ENCODE measurements at regions not wholly inside any gene's neighbourhood (a gene's known extent, or its start where the extent isn't known, plus 50 kb on each side); places are given as distances from the start of the nearest gene placed in this dataset.
"Not testable (repeated sequence)": the region's sequence is repeated elsewhere in the genome, so short reads cannot be mapped to it uniquely, and the experiment has no call there.

GRCh38 chr10:30207485-30208052 lies 141.5 kb downstream of the MTPAP start:
- peak in 1 of 2 donors; percentile 21 for DNase-seq (ENCODE audit: low read depth in 2 of 2)
- no peak for TF ChIP-seq CTCF (IDR thresholded peaks at IDR 0.05; ENCODE audit: low read depth, low read length)
- no peak overlapping the region for H3K4me3 ChIP-seq (replicated peaks in 1 of 2; ENCODE audit: low read depth in 2 of 2, low read length in 2 of 2)

DNA sequence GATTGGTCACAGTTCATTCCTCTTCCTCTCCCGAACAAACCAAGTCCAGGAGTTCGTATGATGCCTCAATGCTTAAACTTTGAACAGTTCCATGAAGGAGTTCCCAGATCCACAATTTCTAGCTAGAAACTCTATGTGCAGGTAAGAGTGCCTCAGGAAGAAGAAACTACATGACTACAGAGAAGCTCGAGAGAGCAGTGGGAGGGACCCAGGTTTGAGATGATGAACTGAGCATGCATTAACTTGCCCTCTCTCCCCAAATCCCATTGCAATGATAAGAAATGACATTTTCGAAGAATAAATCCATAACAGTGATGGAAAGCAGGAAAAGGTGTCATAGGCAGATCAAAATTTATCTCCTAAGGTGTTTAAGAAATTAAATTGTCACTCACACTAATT lies 140.6 kb upstream of the JCAD start:
- H3K4me3 ChIP-seq (replicated peaks in 1 of 2; ENCODE audit: low read depth in 2 of 2, low read length in 2 of 2): no peak overlapping the region
- no peak for TF ChIP-seq CTCF (IDR thresholded peaks at IDR 0.05; ENCODE audit: low read depth, low read length)
- DNase-seq (ENCODE audit: low read depth in 2 of 2): no peak

- TF ChIP-seq CTCF (IDR thresholded peaks at IDR 0.05; ENCODE audit: low read depth, low read length): no peak
- no peak for DNase-seq (ENCODE audit: low read depth in 2 of 2)
- H3K4me3 ChIP-seq (replicated peaks in 1 of 2; ENCODE audit: low read depth in 2 of 2, low read length in 2 of 2): no peak overlapping the region
These were observed 140.1 kb upstream of the JCAD start for GRCh38 chr10:30199376-30200016.

- DNase-seq (ENCODE audit: low read depth in 2 of 2): no peak
- TF ChIP-seq CTCF (IDR thresholded peaks at IDR 0.05; ENCODE audit: low read depth, low read length): no peak
- no peak overlapping the region for H3K4me3 ChIP-seq (replicated peaks in 1 of 2; ENCODE audit: low read depth in 2 of 2, low read length in 2 of 2)
These were observed 137.8 kb upstream of the JCAD start for GRCh38 chr10:30197186-30197585.

DNA sequence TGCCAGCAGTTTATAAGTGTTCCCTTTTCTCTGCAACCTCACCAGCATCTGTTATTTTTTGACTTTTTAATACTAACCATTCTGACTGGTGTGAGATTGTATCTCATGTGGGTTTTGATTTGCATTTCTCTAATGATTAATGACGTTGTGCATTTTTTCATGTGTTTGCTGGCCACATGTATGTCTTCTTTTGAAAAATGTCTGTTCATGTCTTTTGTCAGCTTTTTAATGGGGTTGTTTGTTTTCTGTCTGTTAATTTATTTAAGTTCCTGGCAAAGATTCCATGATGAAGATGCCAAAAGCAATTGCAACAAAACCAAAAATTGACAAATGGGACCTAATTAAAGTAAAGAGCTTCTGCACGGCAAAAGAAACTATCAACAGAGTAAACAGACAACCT lies 137.2 kb upstream of the JCAD start:
- not testable (repeated sequence) for DNase-seq (ENCODE audit: low read depth in 2 of 2)

DNA sequence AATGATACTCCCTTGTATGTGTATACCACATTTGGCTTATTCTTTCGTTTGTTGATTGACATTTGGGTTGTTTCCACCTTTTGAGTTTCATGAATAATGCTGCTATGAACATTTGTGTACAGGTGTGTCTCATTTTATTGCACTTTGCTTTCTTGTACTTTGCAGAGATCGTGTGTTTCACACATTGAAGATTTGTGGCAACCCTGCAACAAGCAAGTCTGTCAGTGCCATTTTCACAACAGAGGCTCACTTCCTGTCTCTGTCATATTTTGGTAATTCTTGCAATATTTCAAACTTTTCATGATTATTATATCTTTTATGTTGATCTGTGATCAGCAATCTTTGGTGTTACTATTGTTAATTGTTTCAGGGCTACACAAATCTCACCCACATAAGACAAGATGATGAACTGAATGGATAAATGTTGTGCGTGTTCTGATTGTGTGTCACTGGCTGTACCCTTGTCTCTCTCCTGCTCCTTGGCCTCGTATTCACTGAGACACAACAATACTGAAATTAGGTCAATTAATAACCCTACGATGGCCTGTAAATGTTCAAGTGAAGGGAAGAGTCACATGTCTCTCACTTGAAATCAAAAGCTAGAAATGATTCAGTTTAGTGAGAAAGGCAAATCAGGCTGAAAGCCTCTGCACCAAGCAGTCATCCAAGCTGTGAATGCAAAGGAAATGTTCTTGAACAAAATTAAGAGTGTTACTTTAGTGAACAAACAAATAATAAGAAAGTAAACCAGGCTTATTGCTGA lies 133.6 kb upstream of the JCAD start:
- no peak overlapping the region for H3K4me3 ChIP-seq (replicated peaks in 1 of 2; ENCODE audit: low read depth in 2 of 2, low read length in 2 of 2)
- TF ChIP-seq CTCF (IDR thresholded peaks at IDR 0.05; ENCODE audit: low read depth, low read length): no peak
- no peak for DNase-seq (ENCODE audit: low read depth in 2 of 2)

More for the DNA sequence above, 137.2 kb upstream of the JCAD start:
- H3K4me3 ChIP-seq (replicated peaks in 1 of 2; ENCODE audit: low read depth in 2 of 2, low read length in 2 of 2): not testable (repeated sequence)

Data from cardiac fibroblast (primary cell).